Gastroesophageal sphincter (tissue), 3 donors: ENCODE measurements at regions not wholly inside any gene's neighbourhood (a gene's known extent, or its start where the extent isn't known, plus 50 kb on each side); places are given as distances from the start of the nearest gene placed in this dataset.

Experiments
- EP300 ChIP-seq: sonication (generic); formaldehyde crosslinking; IDR thresholded peaks from one replicate; pipeline ENCODE4 v1.6.1; 2017; ENCODE audit warnings: antibody characterized with exemption, mild to moderate bottlenecking
- POLR2A ChIP-seq, 2 donors: fragments of 450-650 bp; IDR thresholded peaks; one replicate each; pipeline ENCODE4 v1.6.1; 2017; ENCODE audit warnings: antibody characterized with exemption in 2 of 2, mild to moderate bottlenecking in 2 of 2, moderate library complexity in 1 of 2
- POLR2AphosphoS5 ChIP-seq: sonication (generic); formaldehyde crosslinking; IDR thresholded peaks from one replicate; pipeline ENCODE4 v1.6.1; 2017; ENCODE audit warnings: antibody characterized with exemption
- TF ChIP-seq, protein P1 (sequence below), 4 experiments: fragments of 200-600 bp in 2 of 4; fragments of 450-650 bp in 2 of 4; sonication (generic) in 1 of 4; IDR thresholded peaks; one replicate each; pipeline ENCODE4 v1.5.1; 2017 to 2019; ENCODE audit warnings: antibody characterized with exemption in 4 of 4, mild to moderate bottlenecking in 2 of 4, moderate library complexity in 2 of 4

GRCh38 chr7:142352543-142352942 is 94.7 kb upstream of the PRSS58 start:
- TF ChIP-seq POLR2A (IDR thresholded peaks at IDR 0.05) (no peak), EP300 (no peak), POLR2AphosphoS5 (no peak)
- TF ChIP-seq, protein P1, sequence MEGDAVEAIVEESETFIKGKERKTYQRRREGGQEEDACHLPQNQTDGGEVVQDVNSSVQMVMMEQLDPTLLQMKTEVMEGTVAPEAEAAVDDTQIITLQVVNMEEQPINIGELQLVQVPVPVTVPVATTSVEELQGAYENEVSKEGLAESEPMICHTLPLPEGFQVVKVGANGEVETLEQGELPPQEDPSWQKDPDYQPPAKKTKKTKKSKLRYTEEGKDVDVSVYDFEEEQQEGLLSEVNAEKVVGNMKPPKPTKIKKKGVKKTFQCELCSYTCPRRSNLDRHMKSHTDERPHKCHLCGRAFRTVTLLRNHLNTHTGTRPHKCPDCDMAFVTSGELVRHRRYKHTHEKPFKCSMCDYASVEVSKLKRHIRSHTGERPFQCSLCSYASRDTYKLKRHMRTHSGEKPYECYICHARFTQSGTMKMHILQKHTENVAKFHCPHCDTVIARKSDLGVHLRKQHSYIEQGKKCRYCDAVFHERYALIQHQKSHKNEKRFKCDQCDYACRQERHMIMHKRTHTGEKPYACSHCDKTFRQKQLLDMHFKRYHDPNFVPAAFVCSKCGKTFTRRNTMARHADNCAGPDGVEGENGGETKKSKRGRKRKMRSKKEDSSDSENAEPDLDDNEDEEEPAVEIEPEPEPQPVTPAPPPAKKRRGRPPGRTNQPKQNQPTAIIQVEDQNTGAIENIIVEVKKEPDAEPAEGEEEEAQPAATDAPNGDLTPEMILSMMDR (IDR thresholded peaks at IDR 0.05) = no peak
